ENCODE measurements at regions not wholly inside any gene's neighbourhood (a gene's known extent, or its start where the extent isn't known, plus 50 kb on each side); places are given as distances from the start of the nearest gene placed in this dataset.

GRCh38 chr9:79116709-79117108, 455.1 kb upstream of the TLE4 start:
- ChIA-PET POLR2A (ENCODE audit: partially characterized antibody) (no interaction called here), CTCF (ENCODE audit: partially characterized antibody) (interaction anchor here (1.4 kb wide), 1 partner anchor 13 kb away, joined by 5 read pairs; no protein-coding TSS in a partner anchor)
- DNase-seq (ENCODE audit: low read depth in 1 of 2, low spot score in 2 of 2) (no peak), FAIRE-seq (no peak)
- H3K4me3 ChIP-seq (ENCODE audit: extremely low read depth in 1 of 4, insufficient read depth in 2 of 4, low read depth in 3 of 4, low read length in 4 of 4): no peak overlapping the region
- WGBS, 2 experiments (ENCODE audit: extremely low coverage in 1 of 2, insufficient coverage in 1 of 2, insufficient read length in 1 of 2, insufficient replicate concordance in 2 of 2, low coverage in 1 of 2, low lambda C conversion rate in 2 of 2, missing lambda C conversion rate in 1 of 2): 95% methylated on average over 6 of the region's 6 CpGs; no CpG with 5 or more reads in 1 of the 2 experiments
- H2BK120ac ChIP-seq (replicated peaks; ENCODE audit: low read depth, low read length): no peak overlapping the region
- H3K4me1 ChIP-seq (replicated peaks in 1 of 4; ENCODE audit: control insufficient read depth in 3 of 4, insufficient read depth in 4 of 4, low read length in 3 of 4): no peaks in the 10 kb centered on the region
- no peaks in the 10 kb centered on the region for H3K27me3 ChIP-seq (replicated peaks in 1 of 4; ENCODE audit: control insufficient read depth in 3 of 4, extremely low read depth in 1 of 4, insufficient read depth in 3 of 4, low read length in 3 of 4)
- no peaks in the 10 kb centered on the region for H3K79me2 ChIP-seq (ENCODE audit: control insufficient read depth in 1 of 2, insufficient read depth in 2 of 2, low read length in 2 of 2)
- H3K9ac ChIP-seq (replicated peaks in 1 of 4; ENCODE audit: extremely low read depth in 1 of 4, low read depth in 3 of 4, low read length in 3 of 4): no peak overlapping the region
- TF ChIP-seq ATF2 (IDR thresholded peaks at IDR 0.05; ENCODE audit: low read length) (no peak), KDM1A (IDR thresholded peaks at IDR 0.05; ENCODE audit: borderline replicate concordance, low read length) (no peak), BACH1 (IDR thresholded peaks at IDR 0.05; ENCODE audit: low read length) (no peak), TAF7 (optimal IDR thresholded peaks at IDR 0.05; ENCODE audit: borderline replicate concordance, low read depth, low read length) (no peak), SIRT6 (IDR thresholded peaks at IDR 0.05; ENCODE audit: low read length) (no peak), SUZ12 (IDR thresholded peaks at IDR 0.05; ENCODE audit: low read length) (no peak), JUND (IDR thresholded peaks at IDR 0.05; ENCODE audit: low read length) (no peak), NANOG (IDR thresholded peaks at IDR 0.05; ENCODE audit: insufficient read depth, low read depth, low read length, poor library complexity, severe bottlenecking) (no peak), TAF1 (IDR thresholded peaks at IDR 0.05; ENCODE audit: low read depth, low read length) (no peak)
- no peak overlapping the region for H4K8ac ChIP-seq (ENCODE audit: extremely low read depth, insufficient read depth, low read length)
- no peaks in the 10 kb centered on the region for H3K36me3 ChIP-seq (ENCODE audit: control insufficient read depth in 2 of 4, insufficient read depth in 4 of 4, low read length in 3 of 4)
- H3K4ac ChIP-seq (replicated peaks; ENCODE audit: insufficient read length, low read depth, low read length): no peak overlapping the region
- H3K23me2 ChIP-seq (ENCODE audit: low read depth, low read length): no peaks in the 10 kb centered on the region
- no peaks in the 10 kb centered on the region for H3K9me3 ChIP-seq (ENCODE audit: insufficient read depth in 2 of 2, low read depth in 1 of 2, low read length in 1 of 2)
- no peaks in the 10 kb centered on the region for H4K20me1 ChIP-seq (replicated peaks in 1 of 2; ENCODE audit: control insufficient read depth in 1 of 2, insufficient read depth in 2 of 2, low read length in 2 of 2)
- H3K23ac ChIP-seq (ENCODE audit: insufficient read length): no peak overlapping the region
- H2BK20ac ChIP-seq (ENCODE audit: low read length): no peak overlapping the region
- no peak overlapping the region for H4K91ac ChIP-seq (replicated peaks; ENCODE audit: insufficient read length, low read length)
- H3K79me1 ChIP-seq (ENCODE audit: low read depth, low read length): no peaks in the 10 kb centered on the region
- H2BK5ac ChIP-seq (ENCODE audit: low read depth, low read length): no peak overlapping the region
- H3K27ac ChIP-seq (ENCODE audit: low read depth, low read length): no peak overlapping the region
- H4K5ac ChIP-seq (ENCODE audit: insufficient read length, low read depth, low read length): no peak overlapping the region
- no peak overlapping the region for H2AK5ac ChIP-seq (ENCODE audit: low read depth, low read length)
- no peak overlapping the region for H3K4me2 ChIP-seq (ENCODE audit: insufficient read depth in 1 of 2, low read depth in 2 of 2, low read length in 2 of 2)
- no peak overlapping the region for H2BK15ac ChIP-seq (ENCODE audit: low read length)
- no peak overlapping the region for H3K14ac ChIP-seq (ENCODE audit: insufficient read length)
- no peak overlapping the region for H3K56ac ChIP-seq (replicated peaks; ENCODE audit: insufficient read length, low read depth, low read length)
- H3K18ac ChIP-seq (ENCODE audit: extremely low read depth, low read length): no peak overlapping the region
- no peak overlapping the region for H2BK12ac ChIP-seq (ENCODE audit: low read depth, low read length)
- H2AFZ ChIP-seq (ENCODE audit: low read length): no peak overlapping the region
